ENCODE measurements at regions not wholly inside any gene's neighbourhood (a gene's known extent, or its start where the extent isn't known, plus 50 kb on each side); places are given as distances from the start of the nearest gene placed in this dataset.

DNA sequence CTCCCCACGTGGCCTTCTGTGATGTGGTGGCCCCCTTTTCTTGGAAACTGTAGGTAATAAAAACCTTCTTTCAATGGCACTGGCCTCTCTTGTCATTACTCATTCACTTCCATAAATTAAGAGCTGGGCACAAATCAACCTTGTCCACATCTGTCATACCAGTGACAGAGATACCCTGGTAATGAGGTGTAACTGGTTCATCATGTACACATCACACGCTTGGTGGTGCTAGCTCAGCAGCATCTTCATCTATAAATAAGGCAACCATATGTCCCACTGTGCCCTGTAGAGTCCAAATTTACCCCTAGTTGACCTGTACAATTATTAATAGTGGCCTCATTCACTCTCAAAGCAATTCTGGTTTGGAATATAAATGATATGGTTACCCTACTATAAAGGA lies 245.6 kb downstream of the HIVEP2 start:
- no peaks in the 10 kb centered on the region for H3K79me2 ChIP-seq (ENCODE audit: control insufficient read depth, insufficient read depth, low read length)
- peaks cover 16% of the 10 kb centered on the region for H3K4me1 ChIP-seq (ENCODE audit: control insufficient read depth, extremely low read depth, insufficient read depth, low read length)
- FAIRE-seq (no peak), DNase-seq (ENCODE audit: low read depth, low spot score) (no peak)
- H2AFZ ChIP-seq (ENCODE audit: control insufficient read depth, low read length) = no peak overlapping the region
- no peaks in the 10 kb centered on the region for H3K27me3 ChIP-seq (ENCODE audit: control insufficient read depth, extremely low read depth, insufficient read depth, low read length)
- H3K9me3 ChIP-seq (ENCODE audit: control insufficient read depth, low read depth, low read length) = no peaks in the 10 kb centered on the region
- H3K27ac ChIP-seq (ENCODE audit: control insufficient read depth, insufficient read depth, low read length) = no peak overlapping the region
- no peak for TF ChIP-seq EZH2 (IDR thresholded peaks at IDR 0.05; ENCODE audit: low read length)
- no peak for TF ChIP-seq CTCF (optimal IDR thresholded peaks at IDR 0.05 in 1 of 3, IDR thresholded peaks at IDR 0.05 in 1 of 3, conservative IDR thresholded peaks at IDR 0.05 in 1 of 3; ENCODE audit: extremely low read depth in 1 of 3, insufficient read depth in 2 of 3, low read length in 3 of 3)
- no peaks in the 10 kb centered on the region for H3K9me1 ChIP-seq (ENCODE audit: control insufficient read depth, extremely low read depth, insufficient read depth, low read length)
- no peak overlapping the region for H3K4me2 ChIP-seq (ENCODE audit: control insufficient read depth, extremely low read depth, insufficient read depth, low read depth, low read length)
- dilution Hi-C loops (cut with MboI; ENCODE audit: extremely low pct_ligation_motif_present, low sequenced_read_pairs) = no loop called here
- no peak overlapping the region for H3K9ac ChIP-seq (ENCODE audit: control insufficient read depth, extremely low read depth, insufficient read depth, low read length)
- no peak overlapping the region for H3K4me3 ChIP-seq (ENCODE audit: control insufficient read depth in 2 of 3, extremely low read depth in 1 of 3, insufficient read depth in 2 of 3, low read depth in 1 of 3, low read length in 3 of 3)
- no peaks in the 10 kb centered on the region for H3K36me3 ChIP-seq (ENCODE audit: control insufficient read depth in 2 of 2, extremely low read depth in 1 of 2, insufficient read depth in 2 of 2, low read length in 2 of 2)
- H4K20me1 ChIP-seq (ENCODE audit: control insufficient read depth, extremely low read depth, insufficient read depth, low read length) = no peaks in the 10 kb centered on the region

- H3K36me3 ChIP-seq (ENCODE audit: control insufficient read depth in 2 of 2, extremely low read depth in 1 of 2, insufficient read depth in 2 of 2, low read length in 2 of 2) = no peaks in the 10 kb centered on the region
- H3K9me1 ChIP-seq (ENCODE audit: control insufficient read depth, extremely low read depth, insufficient read depth, low read length) = no peaks in the 10 kb centered on the region
- dilution Hi-C loops (cut with MboI; ENCODE audit: extremely low pct_ligation_motif_present, low sequenced_read_pairs) = no loop called here
- no peaks in the 10 kb centered on the region for H3K79me2 ChIP-seq (ENCODE audit: control insufficient read depth, insufficient read depth, low read length)
- no peaks in the 10 kb centered on the region for H4K20me1 ChIP-seq (ENCODE audit: control insufficient read depth, extremely low read depth, insufficient read depth, low read length)
- no peak for FAIRE-seq
- no peak overlapping the region for H3K4me2 ChIP-seq (ENCODE audit: control insufficient read depth, extremely low read depth, insufficient read depth, low read depth, low read length)
- H3K4me1 ChIP-seq (ENCODE audit: control insufficient read depth, extremely low read depth, insufficient read depth, low read length) = peaks cover 16% of the 10 kb centered on the region
- H3K9ac ChIP-seq (ENCODE audit: control insufficient read depth, extremely low read depth, insufficient read depth, low read length) = no peak overlapping the region
- TF ChIP-seq CTCF (optimal IDR thresholded peaks at IDR 0.05 in 1 of 3, IDR thresholded peaks at IDR 0.05 in 1 of 3, conservative IDR thresholded peaks at IDR 0.05 in 1 of 3; ENCODE audit: extremely low read depth in 1 of 3, insufficient read depth in 2 of 3, low read length in 3 of 3) (no peak), EZH2 (IDR thresholded peaks at IDR 0.05; ENCODE audit: low read length) (no peak)
- no peaks in the 10 kb centered on the region for H3K27me3 ChIP-seq (ENCODE audit: control insufficient read depth, extremely low read depth, insufficient read depth, low read length)
- H3K27ac ChIP-seq (ENCODE audit: control insufficient read depth, insufficient read depth, low read length) = no peak overlapping the region
- H3K4me3 ChIP-seq (ENCODE audit: control insufficient read depth in 2 of 3, extremely low read depth in 1 of 3, insufficient read depth in 2 of 3, low read depth in 1 of 3, low read length in 3 of 3) = no peak overlapping the region
- no peaks in the 10 kb centered on the region for H3K9me3 ChIP-seq (ENCODE audit: control insufficient read depth, low read depth, low read length)
- H2AFZ ChIP-seq (ENCODE audit: control insufficient read depth, low read length) = no peak overlapping the region
- no peak for DNase-seq (ENCODE audit: low read depth, low spot score)
These were observed 244.9 kb downstream of the HIVEP2 start for GRCh38 chr6:142700032-142700431.
